ENCODE measurements at regions not wholly inside any gene's neighbourhood (a gene's known extent, or its start where the extent isn't known, plus 50 kb on each side); places are given as distances from the start of the nearest gene placed in this dataset.

GRCh38 chr13:87614276-87614675 is 56.9 kb upstream of the SLITRK5 start:
- DNase-seq: no peak

All from stimulated activated CD4-positive, alpha-beta T cell treated with anti-CD3 and anti-CD28 coated beads, Interleukin-4, amount 100 ng/mL, for 4 hours (primary cell).